Mammary epithelial cell (primary cell): ENCODE measurements at regions not wholly inside any gene's neighbourhood (a gene's known extent, or its start where the extent isn't known, plus 50 kb on each side); places are given as distances from the start of the nearest gene placed in this dataset.

Source experiments
- EZH2 ChIP-seq: IDR thresholded peaks from 2 replicates; pipeline ENCODE4 v1.6.1; 2012; ENCODE audit warnings: low read length, inconsistent platforms, borderline replicate concordance
- TF ChIP-seq, protein P1 (sequence below), 2 donors: IDR thresholded peaks in 1 of 2; conservative IDR thresholded peaks in 1 of 2; 2 replicates each; pipeline ENCODE4 v1.5.1; 2011 to 2012; ENCODE audit warnings: inconsistent platforms in 2 of 2, low read length in 2 of 2, mild to moderate bottlenecking in 2 of 2, control low read depth in 1 of 2, low read depth in 1 of 2; ENCODE audit not compliant: insufficient read depth in 1 of 2; ENCODE audit errors: extremely low read depth in 1 of 2

DNA sequence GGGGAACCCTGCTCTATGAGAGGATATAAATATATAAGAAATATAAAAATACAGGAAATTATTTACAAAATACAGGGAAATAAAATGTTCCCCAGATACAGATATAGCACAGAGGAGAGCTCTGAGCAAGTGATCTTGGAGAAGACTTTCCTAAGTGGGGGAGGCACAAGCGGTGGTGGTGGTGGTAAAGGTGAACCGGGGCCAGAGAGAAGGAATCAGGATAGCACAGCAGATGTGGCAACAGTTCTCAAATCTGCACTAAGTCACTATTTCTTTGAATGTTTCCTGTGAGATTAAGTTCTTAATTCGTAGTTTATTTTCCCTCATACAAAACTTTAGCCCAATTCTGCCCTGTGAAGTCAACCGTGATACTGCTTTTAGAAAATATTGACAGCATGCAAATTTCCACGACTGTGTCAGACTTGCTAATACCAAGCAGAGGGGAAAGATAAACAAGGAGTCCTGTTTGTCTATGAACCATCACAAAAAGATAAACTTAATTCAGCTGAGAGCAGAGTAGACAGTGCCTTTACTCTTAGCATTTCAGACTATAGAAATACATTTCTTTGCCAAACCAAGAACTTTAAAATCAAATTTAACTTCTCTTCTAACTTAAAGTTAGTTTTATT is 237.5 kb upstream of the POGK start:
- TF ChIP-seq, protein P1, sequence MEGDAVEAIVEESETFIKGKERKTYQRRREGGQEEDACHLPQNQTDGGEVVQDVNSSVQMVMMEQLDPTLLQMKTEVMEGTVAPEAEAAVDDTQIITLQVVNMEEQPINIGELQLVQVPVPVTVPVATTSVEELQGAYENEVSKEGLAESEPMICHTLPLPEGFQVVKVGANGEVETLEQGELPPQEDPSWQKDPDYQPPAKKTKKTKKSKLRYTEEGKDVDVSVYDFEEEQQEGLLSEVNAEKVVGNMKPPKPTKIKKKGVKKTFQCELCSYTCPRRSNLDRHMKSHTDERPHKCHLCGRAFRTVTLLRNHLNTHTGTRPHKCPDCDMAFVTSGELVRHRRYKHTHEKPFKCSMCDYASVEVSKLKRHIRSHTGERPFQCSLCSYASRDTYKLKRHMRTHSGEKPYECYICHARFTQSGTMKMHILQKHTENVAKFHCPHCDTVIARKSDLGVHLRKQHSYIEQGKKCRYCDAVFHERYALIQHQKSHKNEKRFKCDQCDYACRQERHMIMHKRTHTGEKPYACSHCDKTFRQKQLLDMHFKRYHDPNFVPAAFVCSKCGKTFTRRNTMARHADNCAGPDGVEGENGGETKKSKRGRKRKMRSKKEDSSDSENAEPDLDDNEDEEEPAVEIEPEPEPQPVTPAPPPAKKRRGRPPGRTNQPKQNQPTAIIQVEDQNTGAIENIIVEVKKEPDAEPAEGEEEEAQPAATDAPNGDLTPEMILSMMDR (conservative IDR thresholded peaks at IDR 0.05 in 1 of 2, IDR thresholded peaks at IDR 0.05 in 1 of 2; ENCODE audit: extremely low read depth in 1 of 2, insufficient read depth in 1 of 2, low read depth in 1 of 2, low read length in 2 of 2) = no peak
- TF ChIP-seq EZH2 = no peak
